Retina (tissue), 1 donor: ENCODE measurements at regions not wholly inside any gene's neighbourhood (a gene's known extent, or its start where the extent isn't known, plus 50 kb on each side); places are given as distances from the start of the nearest gene placed in this dataset.
A peak's percentile ranks its signal among the peaks of the same experiment; 100 is the strongest.

Source experiments
- DNase-seq: peaks from one replicate; pipeline ENCODE4 v3.0.0-alpha.2; 2016

DNA sequence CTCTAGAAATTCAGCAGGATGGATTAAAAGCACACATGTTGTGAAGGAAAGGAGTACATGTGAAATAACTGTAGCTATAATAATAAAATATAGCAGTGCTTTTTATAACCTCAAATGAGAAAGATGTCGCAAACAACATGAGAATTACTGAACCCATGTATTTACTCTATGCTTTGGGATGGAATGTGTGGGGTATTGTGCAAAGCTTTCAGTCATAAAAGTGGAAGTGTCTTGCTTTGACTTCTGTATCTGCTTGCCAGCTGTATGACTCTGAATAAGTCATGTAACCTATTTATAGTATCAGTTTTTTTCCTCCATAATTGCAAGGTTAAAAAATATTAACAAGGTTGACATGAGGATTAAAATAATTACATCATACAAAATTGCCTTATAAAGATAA is 519.3 kb upstream of the CADM2 start:
- no peak for DNase-seq

DNA sequence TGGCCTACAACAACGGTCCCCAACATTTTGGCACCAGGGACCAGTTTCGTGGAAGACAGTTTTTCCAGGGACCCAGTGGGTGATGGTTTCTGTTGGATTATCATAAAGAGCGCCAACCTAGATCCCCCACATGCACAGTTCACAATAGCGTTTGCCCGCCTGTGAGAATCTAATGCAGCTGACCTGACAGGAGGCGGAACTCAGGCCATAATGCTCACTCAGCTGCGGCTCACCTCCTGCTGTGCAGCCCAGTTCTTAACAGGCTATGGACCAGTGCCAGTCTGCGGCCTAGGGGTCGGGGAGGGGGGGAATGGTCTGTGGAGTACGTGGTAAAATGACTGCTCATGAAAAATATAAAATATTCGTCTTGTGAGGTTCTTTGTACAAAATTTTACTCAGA is 518.5 kb upstream of the CADM2 start:
- peak; percentile 46 for DNase-seq

DNA sequence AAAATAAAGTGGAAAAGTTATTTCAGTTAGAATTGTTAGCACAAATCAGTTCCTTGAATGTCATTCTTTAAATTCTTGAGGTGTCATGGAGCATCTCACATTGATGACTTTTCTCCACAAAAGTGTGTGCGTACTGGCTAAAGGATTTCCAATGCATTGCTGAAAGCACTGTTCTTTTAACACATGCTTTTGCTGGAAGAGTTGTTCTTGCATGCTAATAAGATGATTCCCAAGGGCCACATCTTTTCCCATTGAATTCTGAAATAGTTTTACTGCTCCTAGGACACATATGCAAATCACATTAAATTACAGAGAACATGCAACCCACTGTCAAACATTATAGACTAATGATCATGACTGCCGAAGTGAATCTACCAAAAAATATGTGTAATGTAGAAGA is 516.3 kb upstream of the CADM2 start:
- DNase-seq, result no peak

DNA sequence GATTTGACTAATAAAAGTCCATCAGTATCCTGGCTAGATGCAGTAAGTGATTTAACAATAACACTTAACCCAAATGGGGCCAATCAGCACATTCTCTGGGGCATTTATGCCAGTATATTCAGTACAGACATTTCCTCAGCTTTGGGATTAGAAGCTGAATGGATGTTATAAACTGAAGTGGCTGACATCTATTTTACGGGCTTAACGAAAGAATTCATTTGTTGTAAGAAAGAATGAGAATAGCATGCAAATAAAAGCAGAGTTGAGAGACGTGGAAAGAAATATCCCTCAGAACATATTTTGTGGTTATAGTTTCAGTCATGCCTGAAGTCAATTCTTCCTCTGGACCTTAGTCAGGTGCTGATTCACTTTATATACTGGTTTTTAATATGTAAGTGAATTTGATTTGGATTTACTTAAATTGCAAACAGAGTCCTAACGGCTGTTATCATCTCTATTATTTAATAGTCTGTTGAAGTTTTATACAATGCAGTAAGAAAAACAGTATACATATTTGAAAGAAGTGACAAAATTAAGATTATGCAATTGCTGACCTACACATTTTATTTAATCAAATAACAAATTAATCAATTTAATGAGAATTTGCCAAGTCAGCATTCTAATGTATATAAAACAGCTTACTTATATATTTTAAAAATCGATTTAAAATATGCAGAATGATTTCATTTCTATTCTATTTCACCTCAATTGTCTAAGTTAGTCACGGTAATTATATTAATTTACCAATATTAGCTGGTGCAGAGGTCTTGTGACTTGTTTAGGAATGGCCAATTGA is 513.9 kb upstream of the CADM2 start:
- no peak for DNase-seq

DNA sequence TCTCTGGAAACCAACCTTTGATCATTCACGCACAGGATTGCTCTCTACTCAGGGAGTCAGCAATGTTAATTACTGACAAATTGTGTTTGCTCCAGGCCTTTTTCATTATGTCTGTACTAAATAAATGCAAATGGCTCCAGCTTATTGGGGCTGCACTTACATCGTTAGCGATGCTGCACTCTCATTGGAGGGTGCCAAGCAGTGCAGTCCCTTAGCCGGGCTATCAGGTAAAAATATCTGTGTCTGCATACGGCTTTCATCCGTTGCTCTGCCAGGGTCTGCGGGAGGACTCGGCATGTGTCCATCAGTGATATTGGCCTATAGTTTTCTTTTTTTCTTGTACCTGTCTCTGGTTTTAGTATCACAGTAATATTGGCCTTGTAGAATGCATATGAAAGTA is 471.5 kb upstream of the CADM2 start:
- DNase-seq, result no peak

GRCh38 chr3:84504761-84505160 is 454.0 kb upstream of the CADM2 start:
- no peak for DNase-seq

DNA sequence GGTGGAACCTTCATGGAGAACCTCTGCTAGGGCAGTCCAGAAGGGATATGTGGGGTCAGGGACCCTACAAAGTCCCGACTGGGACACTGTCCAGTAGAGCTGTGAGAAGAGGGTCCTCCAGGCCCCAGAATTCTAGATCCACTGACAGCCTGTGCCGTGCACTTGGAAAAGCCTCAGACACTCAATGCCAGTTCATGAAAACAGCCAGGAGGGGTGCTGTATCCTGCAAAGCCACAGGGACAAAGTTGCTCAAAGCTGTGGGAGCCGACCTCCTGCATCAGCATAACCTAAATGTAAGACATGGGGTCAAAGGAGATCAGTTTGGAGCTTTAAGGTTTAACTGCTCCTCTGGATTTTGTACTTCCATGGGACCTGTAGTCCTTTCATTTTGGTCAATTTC is 448.8 kb upstream of the CADM2 start:
- DNase-seq, result no peak

GRCh38 chr3:84522893-84523292 is 435.9 kb upstream of the CADM2 start:
- no peak for DNase-seq

DNA sequence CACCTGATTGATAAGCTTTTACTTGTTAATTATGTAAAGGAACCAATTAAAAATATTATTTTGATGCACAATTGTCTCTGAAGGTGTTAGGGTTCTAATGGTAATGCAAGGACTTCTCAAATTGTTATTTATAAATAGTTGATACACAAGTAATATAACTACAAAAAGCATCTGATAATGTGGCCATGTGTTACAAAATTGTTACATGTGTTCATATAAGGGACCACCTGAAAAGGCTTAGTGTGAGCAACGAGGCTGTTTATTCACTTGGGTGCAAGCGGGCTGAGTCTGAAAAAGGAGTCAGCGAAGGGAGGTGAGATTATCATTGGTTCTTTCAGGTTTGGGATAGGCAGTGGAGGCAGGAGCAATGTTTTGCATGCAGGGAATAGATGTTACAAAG is 421.9 kb upstream of the CADM2 start:
- DNase-seq, result no peak

GRCh38 chr3:84538597-84538996 is 420.2 kb upstream of the CADM2 start:
- DNase-seq, result no peak

- DNase-seq, result no peak
Measured at GRCh38 chr3:84547207-84547606, 411.6 kb upstream of the CADM2 start.

DNA sequence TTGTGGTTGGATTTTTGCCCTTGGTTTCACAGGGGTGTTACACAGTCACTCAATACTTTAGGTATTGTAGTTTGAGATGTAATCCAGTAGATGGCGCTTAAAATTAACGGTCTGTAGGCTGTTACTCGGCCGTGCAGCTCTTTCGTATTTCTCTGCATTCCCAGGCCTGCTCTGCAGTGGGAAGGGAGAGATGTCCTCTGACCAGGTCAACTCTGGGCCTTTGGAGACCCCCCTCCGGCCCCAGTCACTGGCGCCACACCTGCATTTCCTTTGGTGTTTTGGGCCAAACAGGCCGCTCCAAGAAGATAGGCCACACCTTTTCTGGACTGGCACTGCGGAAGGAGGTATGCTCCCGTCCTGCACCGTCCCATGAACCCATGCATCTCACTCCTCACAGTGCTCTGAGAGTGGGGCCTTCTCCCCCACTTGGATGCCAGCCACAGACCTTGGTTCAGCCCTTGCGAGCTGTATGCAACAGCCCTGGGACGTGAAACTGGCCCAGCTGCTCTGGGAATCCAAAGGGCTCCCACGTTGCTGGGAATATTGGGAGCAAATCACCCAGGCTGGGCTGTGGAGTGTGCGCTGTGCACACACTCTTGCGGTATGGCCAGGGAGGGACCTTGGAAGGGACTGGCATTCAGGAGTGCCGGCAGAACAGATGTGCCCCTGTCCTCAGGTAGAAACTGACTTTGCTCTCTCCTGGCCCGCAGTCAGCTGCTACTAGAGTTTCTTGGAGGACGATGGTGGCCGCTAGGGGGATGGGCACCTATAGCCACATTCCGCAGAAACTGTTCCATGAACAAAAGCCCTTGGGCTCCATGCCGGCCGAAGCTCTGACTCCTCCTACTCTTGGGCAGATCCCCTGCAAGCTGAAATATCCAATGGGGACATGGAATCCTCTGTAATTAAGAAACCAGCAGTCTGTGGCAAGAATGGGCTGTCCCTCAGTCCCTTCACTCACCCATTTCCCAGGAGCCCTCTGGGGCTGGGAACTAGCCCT is 410.5 kb upstream of the CADM2 start:
- peak; percentile 35 for DNase-seq

GRCh38 chr3:84555629-84556028 is 403.2 kb upstream of the CADM2 start:
- no peak for DNase-seq

GRCh38 chr3:84566256-84566655 is 392.5 kb upstream of the CADM2 start:
- DNase-seq, result no peak

- DNase-seq, result no peak
Measured at GRCh38 chr3:84567796-84568195, 391.0 kb upstream of the CADM2 start.

DNA sequence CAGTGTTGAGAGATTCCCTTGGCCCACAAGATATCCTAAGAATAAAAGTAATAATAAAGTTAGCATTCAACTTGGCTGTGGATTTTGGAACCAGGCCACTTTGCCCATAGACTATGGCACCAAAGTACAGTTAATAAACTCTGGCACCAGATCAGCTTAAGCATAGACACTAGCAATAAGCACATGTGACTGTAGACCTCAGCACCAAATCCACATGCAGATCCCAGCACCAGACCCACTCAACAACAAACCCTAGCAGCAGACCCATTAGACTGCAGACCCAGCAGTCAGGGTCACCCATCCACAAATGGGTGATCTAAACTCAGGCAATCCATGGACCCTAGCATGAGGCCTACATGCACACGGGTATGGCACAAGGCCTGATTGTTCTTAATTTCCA is 384.8 kb upstream of the CADM2 start:
- no peak for DNase-seq

DNA sequence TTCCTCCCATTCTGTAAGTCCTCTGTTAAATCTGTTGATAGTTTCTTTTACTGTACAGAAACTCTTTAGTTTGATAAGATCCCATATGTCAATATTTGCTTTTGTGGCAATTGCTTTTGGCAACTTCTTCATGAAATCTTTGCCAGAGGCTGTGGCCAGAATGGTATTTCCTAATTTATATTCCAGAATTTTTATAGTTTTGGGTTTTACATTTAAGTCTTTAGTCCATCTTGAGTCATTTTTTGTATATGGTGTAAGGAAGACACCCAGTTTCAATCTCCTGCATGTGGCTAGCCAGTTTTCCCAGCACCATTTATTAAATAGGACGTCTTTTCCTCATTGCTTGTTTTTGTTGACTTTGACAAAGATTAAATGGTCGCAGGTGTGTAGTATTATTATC is 372.4 kb upstream of the CADM2 start:
- DNase-seq, result no peak

DNA sequence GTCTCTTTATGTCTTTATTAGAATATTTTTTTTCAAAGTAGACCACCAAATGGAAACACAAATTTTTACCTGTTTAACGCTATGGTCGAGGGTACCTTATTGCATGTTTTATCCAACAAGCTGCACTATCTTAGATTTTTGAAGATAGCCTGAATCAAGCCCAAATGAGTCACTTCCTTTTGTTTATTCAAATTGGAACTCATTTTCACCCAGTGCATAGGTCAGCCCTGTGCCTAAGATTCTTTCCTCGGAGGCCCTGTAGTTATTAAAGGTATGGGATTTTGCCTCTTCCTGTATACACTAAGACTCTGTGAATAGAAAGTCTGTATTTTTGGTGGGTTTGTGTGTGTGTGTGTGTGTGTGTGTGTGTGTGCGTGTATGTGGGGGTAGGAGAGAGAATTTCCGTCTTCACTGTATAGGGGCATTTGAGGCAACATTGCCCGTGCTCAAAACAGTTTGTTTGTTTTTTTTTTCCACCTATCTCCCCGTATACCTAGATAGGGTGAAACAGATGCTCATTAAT is 358.0 kb upstream of the CADM2 start:
- DNase-seq, result no peak

- peak; percentile 6 for DNase-seq
Measured at GRCh38 chr3:84601303-84601702, 357.5 kb upstream of the CADM2 start.

DNA sequence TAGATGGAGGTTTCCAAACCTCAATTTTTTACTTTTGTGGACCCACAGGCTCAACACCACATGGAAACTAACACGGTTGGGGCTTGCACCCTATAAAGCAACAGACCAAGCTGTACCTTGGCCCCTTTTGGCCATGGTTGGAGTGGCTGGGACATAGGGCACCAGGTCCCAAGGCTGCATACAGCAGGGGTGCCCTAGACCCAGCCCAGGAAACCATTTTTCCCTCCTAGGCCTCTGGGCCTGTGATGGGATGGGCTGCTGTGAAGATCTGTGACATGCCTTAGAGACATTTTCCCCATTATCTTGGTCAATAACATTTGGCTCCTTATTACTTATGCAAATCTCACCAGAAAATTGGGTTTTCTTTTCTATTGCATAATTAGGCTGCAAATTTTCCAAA is 337.0 kb upstream of the CADM2 start:
- DNase-seq, result no peak

DNA sequence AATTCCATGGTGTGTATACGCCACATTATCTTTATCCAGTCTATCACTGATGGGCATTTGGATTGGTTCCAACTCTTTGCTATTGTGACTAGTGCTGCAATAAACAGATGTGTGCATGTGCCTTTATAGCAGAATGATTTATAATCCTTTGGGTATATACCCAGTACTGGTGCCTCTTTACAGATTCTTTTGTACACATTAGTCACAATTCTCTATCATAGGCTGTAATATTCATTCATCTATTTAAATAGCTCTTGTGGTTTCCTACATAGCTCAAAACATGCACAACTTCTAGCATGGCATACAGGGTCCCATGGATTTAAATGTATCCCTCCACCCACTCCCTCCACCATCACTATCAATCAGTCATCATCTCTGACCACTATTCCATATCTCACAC is 324.1 kb upstream of the CADM2 start:
- DNase-seq, result no peak

- DNase-seq, result no peak
Measured at GRCh38 chr3:84637272-84637671, 321.5 kb upstream of the CADM2 start.

- DNase-seq, result no peak
Measured at GRCh38 chr3:84666468-84666867, 292.3 kb upstream of the CADM2 start.

- no peak for DNase-seq
Measured at GRCh38 chr3:84679211-84679610, 279.6 kb upstream of the CADM2 start.
